Neuron (in vitro differentiated cells): ENCODE measurements at regions not wholly inside any gene's neighbourhood (a gene's known extent, or its start where the extent isn't known, plus 50 kb on each side); places are given as distances from the start of the nearest gene placed in this dataset.

Experiments
- H2AFZ ChIP-seq: one replicate; pipeline ENCODE4 v1.6.1; 2013; ENCODE audit warnings: low read depth, mild to moderate bottlenecking, inconsistent platforms, low read length, moderate library complexity
- H3K27me3 ChIP-seq: one replicate; pipeline ENCODE4 v1.6.1; 2013; ENCODE audit warnings: low read length; ENCODE audit not compliant: insufficient read depth
- H3K36me3 ChIP-seq: one replicate; pipeline ENCODE4 v1.6.1; 2013; ENCODE audit warnings: low read length; ENCODE audit not compliant: insufficient read depth
- H3K4me1 ChIP-seq: one replicate; pipeline ENCODE4 v1.6.1; 2013; ENCODE audit warnings: low read length; ENCODE audit not compliant: insufficient read depth
- H3K4me3 ChIP-seq: 2 replicates; pipeline ENCODE4 v1.5.1; 2013; ENCODE audit warnings: mild to moderate bottlenecking, low read length, moderate library complexity
- H3K9me3 ChIP-seq: one replicate; pipeline ENCODE4 v1.6.1; 2013; ENCODE audit warnings: low read length

GRCh38 chr4:189301692-189302091 lies 639.0 kb upstream of the FRG1 start:
- H3K4me1 ChIP-seq: no peaks in the 10 kb centered on the region
- no peak overlapping the region for H2AFZ ChIP-seq
- no peak overlapping the region for H3K4me3 ChIP-seq
- H3K9me3 ChIP-seq: no peaks in the 10 kb centered on the region
- no peaks in the 10 kb centered on the region for H3K36me3 ChIP-seq
- no peaks in the 10 kb centered on the region for H3K27me3 ChIP-seq

DNA sequence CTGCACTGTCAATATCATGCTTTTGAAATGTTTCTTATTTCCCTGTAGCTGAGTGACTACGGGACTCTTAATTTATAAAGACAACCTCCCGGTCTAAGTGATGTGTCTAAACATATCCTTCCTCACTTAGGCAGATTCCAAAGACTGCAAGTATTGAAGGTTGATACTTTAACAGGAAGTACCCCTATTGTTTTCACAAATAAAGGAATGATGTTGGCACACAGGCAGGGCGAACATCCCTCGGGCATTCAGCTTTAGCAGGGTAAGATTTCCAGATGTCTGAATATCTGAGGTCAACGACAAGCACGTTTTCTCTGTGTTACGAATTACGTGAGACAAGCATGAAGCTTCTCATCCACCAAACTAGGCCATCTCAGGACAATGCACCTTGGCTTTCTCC lies 638.0 kb upstream of the FRG1 start:
- Histone ChIP-seq H3K4me3 (no peak overlapping the region), H3K27me3 (no peaks in the 10 kb centered on the region), H3K4me1 (no peaks in the 10 kb centered on the region), H3K36me3 (no peaks in the 10 kb centered on the region), H3K9me3 (no peaks in the 10 kb centered on the region), H2AFZ (no peak overlapping the region)

- H3K4me1 ChIP-seq: no peaks in the 10 kb centered on the region
- H3K36me3 ChIP-seq: no peaks in the 10 kb centered on the region
- H3K9me3 ChIP-seq: no peaks in the 10 kb centered on the region
- no peak overlapping the region for H2AFZ ChIP-seq
- no peak overlapping the region for H3K4me3 ChIP-seq
- no peaks in the 10 kb centered on the region for H3K27me3 ChIP-seq
Measured at GRCh38 chr4:189304167-189304566, 636.5 kb upstream of the FRG1 start.

DNA sequence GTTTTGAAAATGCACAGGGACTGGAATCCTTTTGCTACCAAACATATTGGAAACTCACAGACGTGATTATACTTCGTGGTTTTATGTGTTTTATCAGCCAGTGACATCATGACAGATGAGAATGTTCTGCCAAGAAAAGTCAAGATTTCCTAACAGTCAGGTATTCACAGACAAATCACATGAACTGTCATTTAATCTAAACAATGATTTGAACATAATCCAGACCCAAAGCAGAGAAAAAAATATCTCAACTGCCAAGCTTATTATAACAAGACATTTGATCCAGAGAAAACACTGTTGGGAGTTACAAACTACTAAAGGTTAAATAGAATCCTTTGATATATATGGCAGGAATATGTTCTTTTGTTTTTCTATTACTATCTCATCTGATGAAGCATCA lies 635.9 kb upstream of the FRG1 start:
- Histone ChIP-seq H3K4me1 (no peaks in the 10 kb centered on the region), H3K9me3 (no peaks in the 10 kb centered on the region), H2AFZ (no peak overlapping the region), H3K36me3 (no peaks in the 10 kb centered on the region), H3K27me3 (no peaks in the 10 kb centered on the region), H3K4me3 (no peak overlapping the region)

DNA sequence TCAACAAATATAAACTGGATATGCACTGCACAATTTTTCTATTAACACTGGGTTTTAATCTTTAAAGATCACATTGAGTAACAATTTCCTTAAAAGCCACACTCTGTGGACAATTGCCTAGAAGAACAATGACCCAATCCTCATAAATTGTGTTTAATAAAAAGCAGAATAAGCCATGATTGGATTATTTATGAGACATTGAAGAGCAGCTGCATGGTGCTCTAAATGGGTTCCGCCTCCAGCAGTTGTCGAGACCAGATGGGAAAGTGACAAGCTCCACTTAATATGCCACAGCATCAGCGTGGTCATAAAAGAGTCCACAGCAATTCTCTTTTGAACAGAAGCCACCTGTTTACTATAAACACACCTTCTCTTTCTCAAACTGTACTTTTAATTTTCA lies 635.2 kb upstream of the FRG1 start:
- H3K36me3 ChIP-seq: no peaks in the 10 kb centered on the region
- H3K9me3 ChIP-seq: no peaks in the 10 kb centered on the region
- H3K4me1 ChIP-seq: no peaks in the 10 kb centered on the region
- H3K27me3 ChIP-seq: no peaks in the 10 kb centered on the region
- no peak overlapping the region for H3K4me3 ChIP-seq
- H2AFZ ChIP-seq: no peak overlapping the region

DNA sequence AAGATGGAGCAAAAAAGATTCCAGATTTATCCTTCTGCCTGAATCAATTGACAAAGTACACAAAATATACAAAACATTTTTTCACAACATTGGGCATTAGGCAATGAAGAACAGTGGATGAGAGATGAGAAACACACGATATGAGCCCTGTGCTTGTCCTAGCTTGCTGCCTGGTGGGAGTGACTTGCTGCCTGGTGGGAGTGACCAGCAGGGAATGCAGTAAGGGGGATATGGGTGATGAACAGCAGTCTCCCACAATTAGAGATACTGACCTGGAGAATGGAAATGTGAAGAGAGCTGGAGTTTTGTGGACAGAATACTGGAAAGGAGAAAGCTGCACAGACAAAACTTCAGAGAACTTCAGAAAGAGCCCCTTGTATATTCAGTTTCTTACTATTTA lies 629.4 kb upstream of the FRG1 start:
- H3K9me3 ChIP-seq: no peaks in the 10 kb centered on the region
- no peaks in the 10 kb centered on the region for H3K36me3 ChIP-seq
- H2AFZ ChIP-seq: no peak overlapping the region
- no peak overlapping the region for H3K4me3 ChIP-seq
- no peaks in the 10 kb centered on the region for H3K4me1 ChIP-seq
- no peaks in the 10 kb centered on the region for H3K27me3 ChIP-seq

DNA sequence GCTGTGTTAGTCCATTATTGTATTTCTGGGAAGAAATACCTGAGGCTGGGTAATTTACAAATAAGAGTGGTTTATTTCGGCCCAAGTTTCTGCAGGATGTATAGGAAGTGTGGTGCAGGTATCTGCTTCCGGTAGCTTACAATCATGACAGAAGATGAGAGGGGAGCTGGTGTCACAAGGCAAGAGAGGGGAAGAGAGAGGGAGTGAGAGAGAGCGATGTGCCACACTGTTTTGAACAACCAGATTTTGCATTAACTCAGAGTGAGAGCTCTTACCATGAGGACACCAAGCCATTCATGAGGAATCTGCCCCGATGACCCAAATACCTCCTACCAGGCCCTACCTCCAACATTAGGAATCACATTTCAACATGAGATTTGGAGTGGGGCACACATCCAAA lies 627.6 kb upstream of the FRG1 start:
- no peak overlapping the region for H2AFZ ChIP-seq
- H3K36me3 ChIP-seq: no peaks in the 10 kb centered on the region
- no peaks in the 10 kb centered on the region for H3K27me3 ChIP-seq
- H3K4me3 ChIP-seq: no peak overlapping the region
- H3K9me3 ChIP-seq: no peaks in the 10 kb centered on the region
- H3K4me1 ChIP-seq: no peaks in the 10 kb centered on the region

DNA sequence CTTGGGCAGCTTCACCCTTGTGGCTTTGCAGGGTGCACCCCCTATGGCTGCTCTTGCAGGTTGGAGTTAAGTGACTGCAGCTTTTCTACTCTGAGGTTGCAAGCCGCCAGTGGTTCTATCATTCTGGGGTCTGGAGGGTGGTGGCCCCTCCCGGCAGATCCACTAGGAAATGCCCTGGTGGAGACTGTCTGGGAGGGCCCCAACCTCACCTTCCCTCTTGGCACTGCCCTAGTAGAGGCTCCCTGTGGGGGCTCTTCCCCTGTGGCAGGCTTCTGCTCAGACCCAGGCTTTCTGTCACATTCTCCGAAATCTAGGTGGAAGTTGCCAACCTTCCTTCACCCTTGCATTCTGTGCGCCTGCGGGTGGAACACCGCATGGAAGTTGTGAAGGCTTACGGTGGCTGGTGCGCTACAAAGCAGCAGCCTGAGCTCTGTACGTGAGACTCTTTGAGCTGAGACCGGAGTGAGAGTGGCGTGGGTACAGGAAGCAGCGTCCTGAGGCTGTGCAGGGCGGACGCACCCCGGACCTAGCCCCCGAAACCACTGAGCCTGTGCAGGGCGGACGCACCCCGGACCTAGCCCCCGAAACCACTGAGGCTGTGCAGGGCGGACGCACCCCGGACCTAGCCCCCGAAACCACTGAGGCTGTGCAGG lies 626.7 kb upstream of the FRG1 start:
- no peak overlapping the region for H2AFZ ChIP-seq
- no peaks in the 10 kb centered on the region for H3K4me1 ChIP-seq
- H3K36me3 ChIP-seq: no peaks in the 10 kb centered on the region
- H3K4me3 ChIP-seq: no peak overlapping the region
- H3K27me3 ChIP-seq: no peaks in the 10 kb centered on the region
- H3K9me3 ChIP-seq: no peaks in the 10 kb centered on the region

DNA sequence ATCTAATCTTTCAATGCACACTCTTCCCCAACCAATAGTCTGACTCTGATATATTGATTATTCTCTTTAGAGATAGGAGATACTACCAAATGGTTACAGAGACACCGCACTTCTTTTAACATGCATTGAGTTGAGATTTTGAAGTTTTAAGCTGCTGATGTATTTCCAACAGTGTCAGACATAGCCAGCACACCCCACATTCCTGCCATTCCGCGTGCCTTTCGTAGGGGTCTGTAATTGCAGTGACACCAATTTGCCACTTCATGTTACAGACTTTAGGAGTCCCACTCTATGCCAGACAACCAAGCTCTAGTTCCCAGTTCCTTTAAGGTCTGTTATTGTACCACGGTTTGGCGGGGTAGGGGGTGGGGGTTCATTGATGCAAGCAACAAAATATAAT lies 618.2 kb upstream of the FRG1 start:
- H3K4me3 ChIP-seq: no peak overlapping the region
- H3K27me3 ChIP-seq: no peaks in the 10 kb centered on the region
- no peaks in the 10 kb centered on the region for H3K9me3 ChIP-seq
- no peaks in the 10 kb centered on the region for H3K36me3 ChIP-seq
- no peak overlapping the region for H2AFZ ChIP-seq
- no peaks in the 10 kb centered on the region for H3K4me1 ChIP-seq

DNA sequence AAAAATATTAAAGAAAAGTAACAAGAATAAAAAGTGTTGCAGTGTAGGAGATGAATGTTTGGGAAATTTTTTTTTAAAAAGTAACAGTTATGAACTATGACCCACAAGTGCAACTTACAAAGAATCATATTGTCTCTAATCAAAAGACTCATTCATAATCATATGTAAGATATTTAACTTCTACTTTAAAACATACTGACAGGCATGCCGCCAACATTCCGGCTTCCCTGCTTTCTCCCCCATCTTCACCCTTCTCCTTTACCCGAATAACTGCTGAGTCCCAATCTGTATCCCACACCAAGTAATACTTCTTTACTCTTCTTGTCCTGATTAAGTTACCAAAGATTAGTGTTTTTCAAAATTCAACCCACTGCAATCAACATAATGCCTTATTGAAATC lies 598.8 kb upstream of the FRG1 start:
- H3K9me3 ChIP-seq: no peaks in the 10 kb centered on the region
- H3K4me1 ChIP-seq: no peaks in the 10 kb centered on the region
- no peaks in the 10 kb centered on the region for H3K36me3 ChIP-seq
- no peak overlapping the region for H2AFZ ChIP-seq
- no peaks in the 10 kb centered on the region for H3K27me3 ChIP-seq
- no peak overlapping the region for H3K4me3 ChIP-seq

- H3K9me3 ChIP-seq: no peaks in the 10 kb centered on the region
- H2AFZ ChIP-seq: no peak overlapping the region
- no peaks in the 10 kb centered on the region for H3K27me3 ChIP-seq
- H3K4me1 ChIP-seq: no peaks in the 10 kb centered on the region
- H3K4me3 ChIP-seq: no peak overlapping the region
- H3K36me3 ChIP-seq: no peaks in the 10 kb centered on the region
Measured at GRCh38 chr4:189355590-189355989, 585.1 kb upstream of the FRG1 start.

DNA sequence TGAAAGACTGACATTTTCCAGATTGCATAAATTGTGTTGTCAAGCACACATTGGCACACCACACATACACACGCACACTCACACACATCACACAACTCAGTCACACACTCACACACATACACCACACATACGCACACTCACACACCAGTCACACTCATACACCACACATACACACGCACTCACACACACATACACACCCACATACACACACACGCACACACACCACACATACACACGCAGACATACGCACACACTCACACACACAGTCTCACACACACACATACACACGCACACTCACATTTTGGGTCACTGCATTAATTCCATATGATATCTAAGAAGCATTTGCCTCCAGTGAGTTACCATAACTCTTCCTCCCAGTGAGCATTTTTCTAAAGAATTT lies 578.3 kb upstream of the FRG1 start:
- no peak overlapping the region for H2AFZ ChIP-seq
- H3K9me3 ChIP-seq: no peaks in the 10 kb centered on the region
- H3K36me3 ChIP-seq: no peaks in the 10 kb centered on the region
- no peak overlapping the region for H3K4me3 ChIP-seq
- no peaks in the 10 kb centered on the region for H3K27me3 ChIP-seq
- H3K4me1 ChIP-seq: no peaks in the 10 kb centered on the region

GRCh38 chr4:189364032-189364449 lies 576.6 kb upstream of the FRG1 start:
- H3K9me3 ChIP-seq: no peaks in the 10 kb centered on the region
- H2AFZ ChIP-seq: no peak overlapping the region
- no peaks in the 10 kb centered on the region for H3K27me3 ChIP-seq
- no peaks in the 10 kb centered on the region for H3K36me3 ChIP-seq
- no peaks in the 10 kb centered on the region for H3K4me1 ChIP-seq
- H3K4me3 ChIP-seq: no peak overlapping the region

- Histone ChIP-seq H3K9me3 (no peaks in the 10 kb centered on the region), H3K36me3 (no peaks in the 10 kb centered on the region), H3K4me3 (no peak overlapping the region), H3K4me1 (no peaks in the 10 kb centered on the region), H2AFZ (no peak overlapping the region), H3K27me3 (no peaks in the 10 kb centered on the region)
Measured at GRCh38 chr4:189365451-189365850, 575.2 kb upstream of the FRG1 start.
